ENCODE measurements at regions not wholly inside any gene's neighbourhood (a gene's known extent, or its start where the extent isn't known, plus 50 kb on each side); places are given as distances from the start of the nearest gene placed in this dataset.

- intact Hi-C loops (cut with micrococcal nuclease): no loop called here
- no peaks in the 10 kb centered on the region for H3K4me1 ChIP-seq (ENCODE audit: control insufficient read depth, extremely low read depth, insufficient read depth, low read length)
- H3K79me2 ChIP-seq (ENCODE audit: control insufficient read depth, insufficient read depth, low read length): no peaks in the 10 kb centered on the region
- H3K27ac ChIP-seq (ENCODE audit: insufficient read depth, low read depth, low read length): no peak overlapping the region
- H3K9me3 ChIP-seq (replicated peaks; ENCODE audit: control insufficient read depth, insufficient read depth, low read length): no peaks in the 10 kb centered on the region
- no peak overlapping the region for H3K4me3 ChIP-seq (replicated peaks in 1 of 3; ENCODE audit: insufficient read depth in 1 of 3, low read depth in 1 of 3, low read length in 3 of 3)
- H3K9me1 ChIP-seq (replicated peaks; ENCODE audit: control insufficient read depth, extremely low read depth, insufficient read depth, low read length): no peaks in the 10 kb centered on the region
- FAIRE-seq: no peak
- BruUV-seq (replicated peaks): no TSS peak
- no peak overlapping the region for H3K9ac ChIP-seq (replicated peaks; ENCODE audit: extremely low read depth, insufficient read depth, low read length)
- no peak overlapping the region for H3K4me2 ChIP-seq (ENCODE audit: insufficient read depth, low read length)
- H4K20me1 ChIP-seq (replicated peaks; ENCODE audit: control insufficient read depth, extremely low read depth, insufficient read depth, low read length): no peaks in the 10 kb centered on the region
- TF ChIP-seq MAX (IDR thresholded peaks at IDR 0.05; ENCODE audit: insufficient read depth, insufficient read length) (no peak), POLR2AphosphoS5 (IDR thresholded peaks at IDR 0.05; ENCODE audit: insufficient read depth, low read depth, low read length) (no peak), GATA2 (IDR thresholded peaks at IDR 0.05; ENCODE audit: insufficient read depth, insufficient read length, low read depth, low read length) (no peak), CTCF (IDR thresholded peaks at IDR 0.05; ENCODE audit: extremely low read depth in 1 of 2, insufficient read depth in 1 of 2, low read depth in 1 of 2, low read length in 2 of 2) (no peak), FOS (IDR thresholded peaks at IDR 0.05; ENCODE audit: borderline replicate concordance, insufficient read depth, low read length) (no peak), JUN (IDR thresholded peaks at IDR 0.05; ENCODE audit: borderline replicate concordance, insufficient read depth, insufficient read length, low read depth) (no peak)
- no peaks in the 10 kb centered on the region for H3K27me3 ChIP-seq (ENCODE audit: control insufficient read depth in 2 of 2, insufficient read depth in 2 of 2, low read length in 2 of 2)
- CTCF ChIA-PET: no interaction called here
- dilution Hi-C loops (cut with MboI; ENCODE audit: extremely low pct_ligation_motif_present, low sequenced_read_pairs): no loop called here
- DNase-seq (ENCODE audit: low read depth, low spot score): no peak
- no peaks in the 10 kb centered on the region for H3K36me3 ChIP-seq (ENCODE audit: control insufficient read depth in 2 of 2, extremely low read depth in 1 of 2, insufficient read depth in 2 of 2, low read length in 2 of 2)
- POLR2A ChIA-PET: no interaction called here
- H2AFZ ChIP-seq (ENCODE audit: low read depth, low read length): no peak overlapping the region
Measured at GRCh38 chr2:198767694-198768093, 690.0 kb downstream of the SATB2 start.

- H3K27me3 ChIP-seq (ENCODE audit: control insufficient read depth in 2 of 2, insufficient read depth in 2 of 2, low read length in 2 of 2): no peaks in the 10 kb centered on the region
- no peaks in the 10 kb centered on the region for H3K9me3 ChIP-seq (replicated peaks; ENCODE audit: control insufficient read depth, insufficient read depth, low read length)
- no peak overlapping the region for H3K27ac ChIP-seq (ENCODE audit: insufficient read depth, low read depth, low read length)
- no peaks in the 10 kb centered on the region for H3K36me3 ChIP-seq (ENCODE audit: control insufficient read depth in 2 of 2, extremely low read depth in 1 of 2, insufficient read depth in 2 of 2, low read length in 2 of 2)
- no TSS peak for BruUV-seq (replicated peaks)
- H3K4me3 ChIP-seq (replicated peaks in 1 of 3; ENCODE audit: insufficient read depth in 1 of 3, low read depth in 1 of 3, low read length in 3 of 3): no peak overlapping the region
- POLR2A ChIA-PET: no interaction called here
- H3K9me1 ChIP-seq (replicated peaks; ENCODE audit: control insufficient read depth, extremely low read depth, insufficient read depth, low read length): no peaks in the 10 kb centered on the region
- no peaks in the 10 kb centered on the region for H3K4me1 ChIP-seq (ENCODE audit: control insufficient read depth, extremely low read depth, insufficient read depth, low read length)
- TF ChIP-seq EZH2 (IDR thresholded peaks at IDR 0.05; ENCODE audit: borderline replicate concordance, low read depth, low read length, severe bottlenecking) (no peak), POLR2A (IDR thresholded peaks at IDR 0.05; ENCODE audit: low read depth, low read length) (no peak), GATA2 (IDR thresholded peaks at IDR 0.05; ENCODE audit: insufficient read depth, insufficient read length, low read depth, low read length) (no peak), MYC (IDR thresholded peaks at IDR 0.05; ENCODE audit: low read depth, low read length) (no peak), FOS (IDR thresholded peaks at IDR 0.05; ENCODE audit: borderline replicate concordance, insufficient read depth, low read length) (no peak), MAX (IDR thresholded peaks at IDR 0.05; ENCODE audit: insufficient read depth, insufficient read length) (no peak), CTCF (IDR thresholded peaks at IDR 0.05; ENCODE audit: extremely low read depth in 1 of 2, insufficient read depth in 1 of 2, low read depth in 1 of 2, low read length in 2 of 2) (no peak), JUN (IDR thresholded peaks at IDR 0.05; ENCODE audit: borderline replicate concordance, insufficient read depth, insufficient read length, low read depth) (no peak), POLR2AphosphoS5 (IDR thresholded peaks at IDR 0.05; ENCODE audit: insufficient read depth, low read depth, low read length) (no peak)
- DNase-seq (ENCODE audit: low read depth, low spot score) (no peak), FAIRE-seq (no peak)
- intact Hi-C loops (cut with micrococcal nuclease): no loop called here
- H4K20me1 ChIP-seq (replicated peaks; ENCODE audit: control insufficient read depth, extremely low read depth, insufficient read depth, low read length): no peaks in the 10 kb centered on the region
- H2AFZ ChIP-seq (ENCODE audit: low read depth, low read length): no peak overlapping the region
- dilution Hi-C loops (cut with MboI; ENCODE audit: extremely low pct_ligation_motif_present, low sequenced_read_pairs): no loop called here
- CTCF ChIA-PET: no interaction called here
- no peak overlapping the region for H3K9ac ChIP-seq (replicated peaks; ENCODE audit: extremely low read depth, insufficient read depth, low read length)
- no peak overlapping the region for H3K4me2 ChIP-seq (ENCODE audit: insufficient read depth, low read length)
- H3K79me2 ChIP-seq (ENCODE audit: control insufficient read depth, insufficient read depth, low read length): no peaks in the 10 kb centered on the region
Measured at GRCh38 chr2:198763793-198764192, 693.9 kb downstream of the SATB2 start.
